Peyer's patch (tissue), 4 donors: ENCODE measurements at regions not wholly inside any gene's neighbourhood (a gene's known extent, or its start where the extent isn't known, plus 50 kb on each side); places are given as distances from the start of the nearest gene placed in this dataset.

Experiments
- POLR2A ChIP-seq, 2 donors: fragments of 450-650 bp; IDR thresholded peaks; one replicate each; pipeline ENCODE4 v1.5.1; 2017; ENCODE audit warnings: antibody characterized with exemption in 2 of 2, mild to moderate bottlenecking in 2 of 2, moderate library complexity in 2 of 2
- TF ChIP-seq, protein P1 (sequence below), 6 experiments: fragments of 450-650 bp in 4 of 6; fragments of 200-600 bp in 2 of 6; sonication (generic) in 1 of 6; IDR thresholded peaks; one replicate each; pipeline ENCODE4 v1.5.1; 2017 to 2019; ENCODE audit warnings: antibody characterized with exemption in 6 of 6, mild to moderate bottlenecking in 3 of 6, moderate library complexity in 1 of 6

DNA sequence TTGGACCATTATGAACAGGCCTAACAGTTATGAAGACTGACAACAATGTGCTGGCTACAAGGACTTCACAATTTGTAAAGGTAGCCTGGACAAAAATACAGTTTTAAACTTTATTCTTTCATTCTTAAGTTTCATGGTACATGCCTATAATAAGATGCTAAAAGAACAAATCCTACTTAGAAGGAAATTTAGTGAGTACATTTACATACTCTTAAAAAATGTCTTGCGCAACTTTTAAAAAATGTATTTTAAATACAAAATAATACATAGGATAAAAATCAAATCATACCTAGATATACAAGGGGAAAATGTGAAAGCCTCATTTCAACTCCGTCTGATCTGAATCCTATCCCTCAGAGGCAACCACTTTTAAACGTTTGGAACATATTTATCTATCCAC is 200.7 kb upstream of the SPIN4 start:
- TF ChIP-seq, protein P1, sequence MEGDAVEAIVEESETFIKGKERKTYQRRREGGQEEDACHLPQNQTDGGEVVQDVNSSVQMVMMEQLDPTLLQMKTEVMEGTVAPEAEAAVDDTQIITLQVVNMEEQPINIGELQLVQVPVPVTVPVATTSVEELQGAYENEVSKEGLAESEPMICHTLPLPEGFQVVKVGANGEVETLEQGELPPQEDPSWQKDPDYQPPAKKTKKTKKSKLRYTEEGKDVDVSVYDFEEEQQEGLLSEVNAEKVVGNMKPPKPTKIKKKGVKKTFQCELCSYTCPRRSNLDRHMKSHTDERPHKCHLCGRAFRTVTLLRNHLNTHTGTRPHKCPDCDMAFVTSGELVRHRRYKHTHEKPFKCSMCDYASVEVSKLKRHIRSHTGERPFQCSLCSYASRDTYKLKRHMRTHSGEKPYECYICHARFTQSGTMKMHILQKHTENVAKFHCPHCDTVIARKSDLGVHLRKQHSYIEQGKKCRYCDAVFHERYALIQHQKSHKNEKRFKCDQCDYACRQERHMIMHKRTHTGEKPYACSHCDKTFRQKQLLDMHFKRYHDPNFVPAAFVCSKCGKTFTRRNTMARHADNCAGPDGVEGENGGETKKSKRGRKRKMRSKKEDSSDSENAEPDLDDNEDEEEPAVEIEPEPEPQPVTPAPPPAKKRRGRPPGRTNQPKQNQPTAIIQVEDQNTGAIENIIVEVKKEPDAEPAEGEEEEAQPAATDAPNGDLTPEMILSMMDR (IDR thresholded peaks at IDR 0.05), result no peak
- TF ChIP-seq POLR2A (IDR thresholded peaks at IDR 0.05), result no peak
